HG03103 (cell line): ENCODE measurements at regions not wholly inside any gene's neighbourhood (a gene's known extent, or its start where the extent isn't known, plus 50 kb on each side); places are given as distances from the start of the nearest gene placed in this dataset.

ENCODE experiments used
- ATAC-seq: cut with Tn5 transposase; IDR thresholded peaks from one replicate; pipeline ENCODE4 v1.9.1; 2021; ENCODE audit warnings: low read depth; ENCODE audit not compliant: unreplicated experiment

DNA sequence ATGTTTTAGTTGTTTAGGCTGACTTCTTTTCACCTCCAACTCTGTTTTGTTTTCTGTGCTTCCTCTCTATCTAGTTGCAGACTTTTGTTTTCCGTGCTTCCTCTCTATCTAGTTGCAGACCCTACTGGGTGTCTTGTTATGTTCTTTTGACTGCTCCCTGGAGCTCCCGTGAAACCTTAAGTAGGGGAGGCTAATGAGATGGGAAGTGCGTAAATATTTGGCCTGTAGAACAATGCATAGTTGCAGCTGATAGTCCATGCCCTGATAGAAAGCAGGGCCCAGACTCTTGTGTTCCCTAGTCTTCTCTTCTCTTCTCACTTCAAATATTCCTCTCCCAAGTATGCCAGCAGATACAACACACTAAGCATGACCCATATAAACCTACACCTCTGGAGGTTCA, 757.0 kb downstream of the BRINP1 start:
- no peak for ATAC-seq

DNA sequence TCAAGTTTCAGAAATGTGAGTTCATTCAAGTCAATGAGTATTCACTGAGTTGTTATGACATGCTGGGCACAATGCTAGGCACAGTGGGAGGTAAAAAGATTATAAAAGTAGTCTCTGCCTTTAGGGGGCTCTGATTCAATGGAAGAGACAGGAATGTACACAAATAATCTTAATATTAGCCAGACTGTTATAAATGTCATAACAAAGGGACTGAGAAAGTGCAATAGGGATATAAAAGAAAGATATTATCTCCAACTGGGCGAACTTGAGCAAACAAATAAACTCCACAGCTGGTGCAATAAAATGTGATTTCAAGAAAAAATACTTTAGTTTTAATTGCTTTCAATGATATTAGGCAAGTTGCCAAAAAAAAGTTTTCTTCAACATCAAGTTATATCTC, 755.2 kb downstream of the BRINP1 start:
- no peak for ATAC-seq

DNA sequence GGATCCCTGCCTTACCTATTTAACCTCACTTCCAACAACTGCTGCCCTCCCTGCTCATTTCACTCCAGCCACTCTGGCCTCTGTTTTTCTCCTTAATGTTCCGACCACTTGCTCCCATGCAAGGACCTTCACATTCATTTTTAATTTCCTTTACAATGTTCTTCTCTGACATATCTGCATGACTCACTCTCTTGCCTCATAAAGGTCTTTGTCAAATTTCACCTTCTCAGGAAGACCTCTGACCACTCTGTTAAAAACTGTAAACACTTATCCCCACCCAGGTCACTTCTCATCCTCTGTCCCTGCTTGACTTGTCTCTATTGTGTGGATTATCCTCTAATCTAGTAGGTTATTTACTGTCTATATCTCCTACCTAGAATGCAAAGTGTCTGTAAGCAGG, 751.2 kb downstream of the BRINP1 start:
- ATAC-seq, result no peak

DNA sequence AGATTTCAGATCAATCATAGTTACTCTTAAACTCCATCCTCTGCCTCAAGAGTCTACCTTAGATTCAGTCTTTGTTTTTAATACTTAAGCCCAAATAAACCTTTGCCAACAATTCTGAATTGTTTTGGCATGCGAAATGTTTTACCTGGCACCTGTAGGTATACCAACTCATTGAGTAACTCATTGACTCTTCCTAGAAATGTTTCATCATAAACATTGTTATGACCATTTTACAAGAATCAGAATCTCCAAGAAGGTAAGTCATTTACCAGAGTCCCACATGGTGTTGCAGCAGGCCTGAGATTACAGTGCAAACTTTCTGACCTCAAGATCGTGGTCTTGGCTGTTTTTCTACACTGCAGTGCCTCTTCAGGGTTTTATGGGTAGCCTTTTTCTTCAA, 750.4 kb downstream of the BRINP1 start:
- ATAC-seq, result no peak

DNA sequence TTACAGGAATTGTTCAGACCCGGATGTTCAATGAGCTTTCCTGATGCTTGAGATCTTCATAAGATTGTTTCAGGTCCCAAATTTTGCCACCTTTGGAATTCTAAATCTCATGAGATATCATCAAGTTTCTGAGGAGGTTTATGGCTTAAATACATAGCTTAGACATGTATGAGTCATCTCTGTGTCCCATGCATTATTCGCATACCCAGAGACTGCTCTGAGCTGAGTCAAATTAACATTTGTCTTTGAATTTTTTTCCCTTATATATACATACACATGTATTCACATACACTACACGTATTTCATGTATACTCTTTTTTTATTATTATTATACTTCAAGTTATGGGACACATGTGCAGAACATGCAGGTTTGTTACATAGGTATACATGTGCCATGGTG, 744.6 kb downstream of the BRINP1 start:
- no peak for ATAC-seq

DNA sequence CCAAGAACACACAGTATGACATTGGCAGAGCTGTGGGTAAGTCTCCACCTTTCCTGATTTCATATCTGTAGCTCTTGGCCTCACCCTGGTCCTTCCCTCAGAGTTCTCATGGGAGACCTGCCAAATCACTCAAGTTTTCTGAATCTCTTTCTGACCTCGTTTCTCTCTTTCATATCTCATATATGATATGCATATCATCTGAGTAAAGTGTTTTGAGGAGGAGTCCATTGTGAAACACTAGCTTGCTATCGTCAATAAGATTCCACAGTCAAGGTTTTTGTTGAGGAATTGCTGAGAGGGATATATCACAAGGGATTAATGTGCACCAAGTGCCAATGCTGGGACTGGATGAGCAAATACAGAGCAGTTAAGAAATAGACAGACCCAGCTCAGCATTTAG, 739.2 kb downstream of the BRINP1 start:
- no peak for ATAC-seq

DNA sequence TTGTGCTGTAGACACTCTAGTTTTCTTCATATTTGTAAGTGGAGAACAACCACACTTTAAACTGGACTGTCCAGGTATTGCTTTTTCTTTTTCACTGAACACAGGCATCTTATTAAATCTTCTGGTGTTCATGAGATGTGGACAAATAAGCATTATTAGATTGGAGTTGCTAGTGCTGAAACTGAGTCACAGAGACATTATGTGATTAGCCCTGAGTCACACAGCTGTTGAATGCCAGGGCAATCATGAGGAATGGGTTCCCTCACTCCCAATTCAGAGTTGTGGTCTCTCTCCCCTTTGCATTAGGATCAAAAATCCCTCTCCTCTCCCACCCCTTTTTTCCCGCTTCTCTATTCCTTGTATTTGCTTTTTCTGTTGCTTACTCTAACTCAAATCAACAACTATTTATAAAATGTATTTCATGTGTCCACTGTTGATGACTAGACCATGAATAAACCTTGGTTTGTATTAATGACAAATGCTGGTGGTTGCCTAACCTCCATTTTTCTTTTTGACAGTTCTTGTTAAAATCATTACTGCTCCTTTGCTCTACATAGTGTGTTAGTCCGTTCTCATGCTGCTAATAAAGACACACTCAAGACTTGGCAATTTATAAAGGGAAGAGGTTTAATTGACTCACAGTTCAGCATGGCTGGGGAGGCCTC, 738.2 kb downstream of the BRINP1 start:
- no peak for ATAC-seq

DNA sequence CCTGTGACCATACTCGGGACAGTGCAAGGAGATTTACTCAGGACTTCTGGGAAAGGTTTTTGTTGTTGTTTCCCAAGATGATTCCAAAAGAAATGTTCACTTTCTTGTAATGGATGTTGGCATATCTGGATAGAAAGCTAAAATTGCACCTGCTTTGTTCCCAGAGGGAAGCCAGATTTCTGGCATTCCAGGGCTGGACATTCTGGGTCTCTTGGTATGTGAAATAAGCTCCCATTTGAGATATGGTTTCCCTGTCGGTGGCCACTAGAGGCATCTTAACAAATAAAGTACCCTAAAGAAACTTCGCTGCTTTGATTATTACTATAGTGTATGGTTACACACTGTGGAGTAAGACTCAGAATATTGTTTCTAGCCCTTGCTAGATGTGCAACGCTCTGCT, 737.3 kb downstream of the BRINP1 start:
- no peak for ATAC-seq

DNA sequence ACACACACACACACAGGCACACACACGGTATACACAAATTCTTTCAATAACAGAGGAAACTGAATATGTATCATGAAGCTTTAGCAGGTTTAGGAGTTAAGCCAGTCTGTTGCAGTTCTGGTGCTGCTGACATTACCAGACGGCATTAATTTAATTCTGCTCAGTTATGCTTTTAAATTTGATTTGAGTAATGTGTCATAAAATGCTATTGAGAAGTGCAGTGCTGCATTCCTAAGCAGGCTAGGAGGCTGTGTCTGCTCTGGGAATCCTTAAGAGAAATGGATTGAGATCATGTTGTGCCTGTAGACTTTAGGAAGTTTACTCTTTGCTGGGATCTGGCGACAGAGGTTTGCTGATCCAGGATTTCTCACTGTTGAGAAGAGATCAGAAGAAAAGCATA, 733.8 kb downstream of the BRINP1 start:
- ATAC-seq, result no peak

DNA sequence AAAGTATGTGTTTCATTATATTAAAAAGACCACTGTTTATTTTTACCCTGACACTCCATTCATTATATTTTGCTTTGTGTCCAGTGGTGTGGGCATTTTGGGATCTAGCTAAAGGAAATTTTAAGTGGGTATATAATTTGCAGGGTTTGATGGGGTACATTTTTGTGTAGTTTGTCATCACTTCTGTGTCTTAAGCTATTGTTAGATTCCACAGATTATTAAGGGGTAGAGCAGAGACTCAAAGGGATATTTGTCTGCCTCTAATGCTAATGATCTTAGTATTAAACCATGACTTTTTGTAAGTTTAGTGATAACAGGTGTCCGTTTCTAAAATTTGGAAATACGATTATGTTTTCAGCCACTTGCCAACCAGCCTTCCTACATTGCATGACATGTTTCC, 731.6 kb downstream of the BRINP1 start:
- ATAC-seq, result no peak

DNA sequence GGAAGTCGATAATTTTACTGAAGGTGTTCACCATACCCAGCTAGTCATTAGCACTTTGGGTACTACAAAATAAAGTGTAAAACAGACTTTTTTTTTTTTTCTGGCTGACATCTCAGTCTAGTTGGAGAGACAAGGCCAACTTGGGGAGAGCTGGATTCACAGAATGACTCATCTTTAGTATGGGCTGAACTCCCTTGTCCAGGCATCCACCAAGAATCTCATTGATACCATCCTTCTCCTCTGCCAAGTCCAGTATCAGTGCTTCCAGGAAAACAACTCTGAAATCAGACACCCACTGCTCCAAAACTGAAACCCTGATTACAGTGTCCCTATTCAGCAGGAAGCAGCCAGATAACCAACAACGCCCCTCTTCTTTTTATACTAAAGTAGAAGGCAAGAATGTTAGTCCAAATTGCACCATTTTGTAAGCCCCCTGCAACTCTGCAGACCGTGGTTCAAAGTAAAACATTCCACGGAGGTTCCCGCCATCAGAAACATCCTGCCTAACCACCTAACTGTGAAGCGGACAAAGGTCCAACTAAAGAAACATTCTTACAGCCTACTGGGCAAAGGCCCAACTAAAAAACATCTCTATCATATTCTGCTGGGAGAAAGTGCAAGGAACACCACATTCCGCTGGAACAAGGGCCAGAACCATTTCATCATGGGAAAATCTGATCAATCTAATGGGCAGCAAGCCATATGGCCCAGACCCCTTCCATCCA, 728.2 kb downstream of the BRINP1 start:
- no peak for ATAC-seq

DNA sequence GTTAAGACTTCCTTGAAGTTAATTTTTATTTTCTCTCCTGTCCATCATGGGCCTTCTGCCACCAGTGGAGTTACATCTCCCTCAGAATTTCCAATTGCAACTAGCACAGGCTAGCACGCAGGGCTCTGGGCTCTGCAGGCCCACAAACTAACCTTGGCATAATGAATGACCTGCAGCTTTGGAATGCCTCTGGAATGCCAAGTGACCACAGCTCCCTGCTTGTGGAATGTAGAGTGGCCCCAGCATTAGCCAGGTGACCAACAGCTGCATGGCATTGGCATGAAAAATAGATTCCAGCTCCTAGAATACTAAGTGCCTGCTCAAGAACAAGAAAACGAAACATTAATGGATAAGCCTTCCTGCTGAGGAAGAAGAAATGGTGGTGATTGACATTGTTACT, 726.1 kb downstream of the BRINP1 start:
- ATAC-seq, result no peak

DNA sequence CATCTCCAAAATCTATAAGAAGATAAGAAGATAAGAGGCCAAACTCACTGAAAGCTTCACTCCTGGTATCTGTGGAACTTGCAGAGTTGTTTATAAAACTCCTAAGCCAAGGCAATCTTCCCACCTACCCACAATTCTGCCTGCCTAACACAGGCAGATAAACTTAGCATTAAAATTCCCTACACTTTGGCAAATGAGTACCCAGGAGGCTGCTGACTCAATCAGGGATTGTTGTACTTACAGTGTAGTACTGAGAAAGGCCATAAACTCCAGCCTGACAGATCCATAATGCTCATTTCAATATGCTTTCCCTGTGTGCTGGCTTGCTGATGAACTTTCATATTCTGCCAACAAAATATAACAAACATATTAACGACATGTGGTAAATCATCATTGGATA, 725.2 kb downstream of the BRINP1 start:
- no peak for ATAC-seq

DNA sequence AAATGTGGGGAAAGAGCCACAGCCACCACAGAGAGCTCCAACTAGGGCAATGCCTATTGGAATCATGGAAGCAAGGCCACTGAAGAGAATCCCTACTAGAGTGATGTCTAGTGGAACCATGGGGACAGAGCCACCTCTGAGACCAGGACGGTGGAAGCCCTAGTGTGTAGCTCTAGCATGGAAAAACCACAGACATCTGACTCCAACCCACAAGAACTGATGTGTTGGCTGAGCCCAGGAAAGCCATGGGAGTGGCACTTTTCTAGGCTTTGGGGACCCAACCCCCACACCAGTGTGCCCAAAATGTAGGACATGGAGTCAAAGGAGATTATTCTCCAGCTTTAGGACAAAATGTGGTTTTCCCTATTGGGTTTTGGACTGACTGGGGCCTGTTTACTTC, 721.9 kb downstream of the BRINP1 start:
- ATAC-seq, result no peak

DNA sequence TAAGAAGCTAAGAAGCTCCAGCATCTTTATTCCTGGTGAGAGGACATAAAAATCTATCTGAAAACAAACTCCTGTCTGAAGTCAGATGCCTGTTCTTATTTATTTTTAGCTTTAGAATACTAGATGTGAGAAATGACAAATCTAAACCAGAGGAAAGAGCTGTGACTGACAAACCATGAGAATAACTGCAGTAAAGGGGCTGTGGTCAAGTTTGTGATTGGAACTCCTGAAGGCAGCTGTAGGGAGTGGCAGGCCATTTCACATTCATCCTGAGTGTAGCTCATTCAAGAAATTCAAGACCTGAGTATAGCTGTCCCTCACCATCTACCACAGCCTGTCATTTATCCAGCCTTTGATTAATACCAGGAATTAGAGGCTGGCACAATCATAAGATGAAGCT, 718.8 kb downstream of the BRINP1 start:
- no peak for ATAC-seq

DNA sequence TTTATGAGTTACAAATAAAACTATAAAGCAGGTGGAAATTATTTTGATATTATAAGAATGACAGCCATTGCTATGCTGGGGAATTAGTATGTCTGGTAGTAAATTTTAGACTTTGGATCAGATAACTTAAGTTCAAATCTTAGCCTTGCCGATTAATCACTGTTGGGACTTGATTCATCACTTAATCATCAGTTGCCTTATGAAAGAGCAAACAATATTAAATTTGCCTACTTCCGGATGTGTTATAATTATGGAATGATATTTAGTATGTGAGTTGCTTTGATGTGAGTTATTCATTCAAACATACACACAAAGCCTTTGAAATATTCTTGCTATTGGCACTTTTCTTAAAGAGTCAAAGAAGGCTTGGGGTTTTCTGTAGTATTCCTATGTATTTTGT, 717.7 kb downstream of the BRINP1 start:
- no peak for ATAC-seq

DNA sequence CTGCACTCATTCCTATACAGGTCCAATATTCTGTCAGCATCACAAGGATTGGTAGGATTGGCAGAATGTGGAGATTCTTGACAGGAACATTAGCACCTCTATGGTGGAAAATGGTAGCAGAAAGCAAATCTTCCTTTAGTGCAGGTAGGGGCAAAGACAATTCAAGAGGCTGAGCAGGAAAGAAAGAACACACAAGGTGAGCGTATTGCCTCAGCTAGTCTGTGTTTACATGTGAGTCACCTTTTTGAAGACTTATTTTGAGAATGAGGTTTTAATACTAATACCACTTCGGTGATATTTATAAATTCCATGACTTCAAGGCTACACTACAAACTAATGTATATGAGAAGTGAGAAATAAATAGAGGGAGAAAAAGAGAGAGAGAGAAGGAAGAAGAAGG, 717.0 kb downstream of the BRINP1 start:
- no peak for ATAC-seq

DNA sequence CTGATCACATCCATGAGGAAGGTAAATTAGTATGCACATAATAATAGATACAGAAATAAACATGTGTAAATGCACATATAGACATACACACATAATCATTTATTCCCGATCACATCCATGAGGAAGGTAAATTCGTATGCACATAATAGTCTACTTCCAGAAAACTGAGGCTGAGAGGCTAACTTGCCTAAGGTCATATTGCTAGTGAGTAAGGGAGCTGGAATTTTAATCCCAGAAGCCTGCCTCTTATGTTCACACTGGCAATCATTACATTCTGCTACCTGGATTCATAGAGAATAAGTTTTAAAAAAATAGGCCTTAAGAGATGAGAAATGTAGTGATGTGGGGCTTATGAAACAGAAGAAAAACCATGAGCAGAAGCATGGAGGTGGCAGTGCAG, 716.3 kb downstream of the BRINP1 start:
- no peak for ATAC-seq

DNA sequence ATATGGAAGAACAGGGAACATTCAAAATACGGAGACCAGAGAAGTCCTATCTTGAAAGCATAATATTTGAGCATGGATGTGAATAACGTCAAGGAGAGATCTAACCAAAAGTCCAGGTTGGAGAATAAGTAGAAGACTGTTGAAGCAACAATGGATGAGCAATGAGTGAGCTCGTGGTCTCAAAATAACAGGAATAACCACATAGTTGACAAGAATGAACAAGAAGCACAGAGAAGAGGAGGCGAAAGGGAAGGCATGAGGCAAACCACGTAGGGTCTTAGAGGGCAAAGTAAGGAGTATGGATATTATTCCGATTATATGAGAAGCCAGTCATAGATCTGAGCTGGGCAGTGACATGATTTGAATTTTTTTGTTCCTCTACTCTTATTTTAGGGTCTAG, 710.2 kb downstream of the BRINP1 start:
- no peak for ATAC-seq

DNA sequence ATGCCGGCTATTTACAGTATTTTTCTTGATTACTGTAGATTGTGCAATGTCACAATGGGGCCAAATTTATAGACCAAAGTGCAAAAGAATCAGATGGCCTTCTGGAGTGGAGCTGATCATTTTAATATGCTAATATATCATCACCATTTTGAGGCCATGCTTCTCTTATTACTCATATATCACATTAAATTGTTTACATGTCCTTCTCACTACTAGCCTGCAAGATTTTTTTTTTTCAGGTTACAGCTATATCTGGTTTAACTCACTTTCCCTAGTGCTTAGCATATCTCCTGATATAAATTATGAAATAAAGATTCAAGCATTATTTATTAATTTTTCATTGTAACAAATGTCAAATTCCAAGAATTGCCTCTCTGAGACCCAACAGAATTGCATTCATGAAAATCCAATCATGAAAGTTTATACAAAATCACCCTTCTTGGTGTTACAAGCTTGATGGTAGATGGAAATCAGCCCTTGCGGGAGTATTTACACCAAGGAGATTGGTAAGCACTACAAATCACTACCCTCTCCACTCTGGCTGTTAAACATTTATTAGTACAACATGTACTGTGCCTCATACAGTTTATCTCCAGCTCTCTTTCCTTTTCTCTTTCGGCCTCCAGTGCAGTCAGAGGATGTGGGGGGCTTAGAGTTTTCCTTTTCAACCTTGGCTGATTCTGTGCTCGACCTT, 703.9 kb downstream of the BRINP1 start:
- ATAC-seq, result no peak

DNA sequence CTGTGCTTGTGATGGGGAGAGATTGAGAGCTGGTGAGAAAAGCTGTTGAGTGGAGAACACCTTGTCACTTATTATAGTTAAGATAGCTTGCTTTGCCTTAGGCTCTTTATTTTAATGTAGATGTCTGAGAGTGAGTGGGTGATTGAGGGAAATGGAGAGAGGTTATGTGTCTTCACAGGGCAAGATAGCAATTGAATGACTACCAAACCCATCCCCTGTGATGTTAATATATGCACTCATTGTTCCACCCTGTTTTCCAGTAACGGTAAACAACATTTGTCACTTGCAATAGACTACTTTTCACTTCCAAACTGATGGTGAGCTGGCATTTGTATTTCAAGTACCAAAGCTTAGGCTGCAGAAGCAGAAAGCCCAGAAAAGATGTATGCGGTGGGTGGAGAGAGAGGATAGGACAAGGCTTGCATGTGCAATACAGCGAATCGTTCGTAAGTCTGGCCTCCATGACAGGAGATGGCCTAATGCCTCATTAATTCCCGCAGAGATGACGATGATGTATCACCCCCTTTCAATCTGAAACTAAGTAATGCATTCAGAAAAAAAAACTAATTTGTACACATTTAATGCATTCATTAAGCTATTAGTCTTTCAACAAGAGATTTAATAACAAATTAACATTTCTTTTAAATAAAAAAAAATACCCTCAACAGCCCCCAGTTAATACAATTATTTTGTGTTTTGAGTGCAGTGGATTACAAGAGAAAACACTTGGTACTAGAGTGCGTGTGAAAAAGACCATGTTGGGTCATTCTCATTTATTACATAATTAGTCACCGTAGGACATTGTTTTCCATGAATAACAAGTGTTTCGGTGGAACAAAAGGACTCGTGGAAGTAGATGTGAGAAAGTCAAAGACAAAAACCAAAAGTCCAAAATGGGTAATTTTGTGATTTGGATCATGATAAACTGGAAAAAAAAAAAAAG, 699.0 kb downstream of the BRINP1 start:
- ATAC-seq, result no peak
